HepG2 (cell line): ENCODE measurements at regions not wholly inside any gene's neighbourhood (a gene's known extent, or its start where the extent isn't known, plus 50 kb on each side); places are given as distances from the start of the nearest gene placed in this dataset.
A peak's percentile ranks its signal among the peaks of the same experiment; 100 is the strongest.

ENCODE experiments used
- AFF4 ChIP-seq: sonication (generic); formaldehyde crosslinking; IDR thresholded peaks from 2 replicates; pipeline ENCODE4 v1.4.0; 2020; ENCODE audit warnings: missing genetic modification reagents
- FLYWCH1 ChIP-seq: sonication (generic); formaldehyde crosslinking; IDR thresholded peaks from 2 replicates; pipeline ENCODE4 v1.8.1; 2023; ENCODE audit warnings: mild to moderate bottlenecking, missing genetic modification reagents
- FOXC1 ChIP-seq: sonication (generic); formaldehyde crosslinking; IDR thresholded peaks from 2 replicates; pipeline ENCODE4 v1.8.0; 2022; ENCODE audit warnings: mild to moderate bottlenecking, missing genetic modification reagents, borderline replicate concordance
- GFI1 ChIP-seq: sonication (generic); formaldehyde crosslinking; IDR thresholded peaks from 2 replicates; pipeline ENCODE4 v1.5.0; 2020; ENCODE audit warnings: missing genetic modification reagents, mild to moderate bottlenecking, borderline replicate concordance
- PRDM15 ChIP-seq: sonication (generic); formaldehyde crosslinking; IDR thresholded peaks from 2 replicates; pipeline ENCODE4 v1.4.0; 2020; ENCODE audit warnings: missing genetic modification reagents
- STAG1 ChIP-seq: sonication (generic); formaldehyde crosslinking; IDR thresholded peaks from 2 replicates; pipeline ENCODE4 v1.4.0; 2020; ENCODE audit warnings: missing genetic modification reagents
- YY1 ChIP-seq: IDR thresholded peaks from 2 replicates; pipeline ENCODE4 v1.6.1; 2011; ENCODE audit warnings: low read length, low read depth, moderate library complexity, mild to moderate bottlenecking; ENCODE audit not compliant: insufficient read depth, insufficient replicate concordance
- ZFP1 ChIP-seq: IDR thresholded peaks from 2 replicates; pipeline ENCODE4 v1.6.1; 2016
- ZFP36L1 ChIP-seq: sonication (generic); formaldehyde crosslinking; IDR thresholded peaks from 2 replicates; pipeline ENCODE4 v1.8.0; 2022; ENCODE audit warnings: mild to moderate bottlenecking, missing genetic modification reagents, moderate library complexity
- ZMYM4 ChIP-seq: sonication (generic); formaldehyde crosslinking; IDR thresholded peaks from 2 replicates; pipeline ENCODE4 v1.8.1; 2023; ENCODE audit warnings: mild to moderate bottlenecking, missing genetic modification reagents
- ZNF572 ChIP-seq: sonication (generic); formaldehyde crosslinking; IDR thresholded peaks from 2 replicates; pipeline ENCODE4 v1.5.1; 2020; ENCODE audit warnings: mild to moderate bottlenecking, missing genetic modification reagents
- ZNF652 ChIP-seq: IDR thresholded peaks from 2 replicates; pipeline ENCODE4 v1.6.1; 2016; ENCODE audit warnings: low read depth, borderline replicate concordance
- TF ChIP-seq, protein P1 (sequence below): IDR thresholded peaks from 2 replicates; pipeline ENCODE4 v1.4.0; 2020; ENCODE audit warnings: mild to moderate bottlenecking, missing genetic modification reagents
- TF ChIP-seq, protein P2 (sequence below): sonication (generic); formaldehyde crosslinking; IDR thresholded peaks from 2 replicates; pipeline ENCODE4 v1.4.0; 2020; ENCODE audit warnings: missing genetic modification reagents

DNA sequence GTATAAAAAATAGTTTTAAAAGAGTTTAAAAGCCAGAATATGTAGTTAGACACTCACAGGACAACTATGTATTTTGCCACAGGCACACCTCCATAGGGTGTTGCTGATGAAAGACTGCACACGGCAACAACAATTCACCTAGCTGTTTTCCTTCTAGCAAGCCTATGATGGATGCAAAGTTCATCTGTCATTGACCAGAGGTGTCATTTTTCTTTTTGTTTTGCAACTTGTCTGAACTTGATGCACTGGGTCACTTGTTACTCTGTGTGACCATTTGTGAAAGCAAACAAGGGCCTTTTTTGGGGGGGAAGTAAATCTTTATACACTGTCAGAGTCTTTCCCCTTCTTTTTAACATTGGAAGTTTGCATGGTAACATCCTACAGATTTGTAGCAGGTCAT lies 258.0 kb upstream of the SEMA3A start (continued):
- no peak for TF ChIP-seq AFF4
- TF ChIP-seq ZNF652, result no peak
- TF ChIP-seq, protein P1, sequence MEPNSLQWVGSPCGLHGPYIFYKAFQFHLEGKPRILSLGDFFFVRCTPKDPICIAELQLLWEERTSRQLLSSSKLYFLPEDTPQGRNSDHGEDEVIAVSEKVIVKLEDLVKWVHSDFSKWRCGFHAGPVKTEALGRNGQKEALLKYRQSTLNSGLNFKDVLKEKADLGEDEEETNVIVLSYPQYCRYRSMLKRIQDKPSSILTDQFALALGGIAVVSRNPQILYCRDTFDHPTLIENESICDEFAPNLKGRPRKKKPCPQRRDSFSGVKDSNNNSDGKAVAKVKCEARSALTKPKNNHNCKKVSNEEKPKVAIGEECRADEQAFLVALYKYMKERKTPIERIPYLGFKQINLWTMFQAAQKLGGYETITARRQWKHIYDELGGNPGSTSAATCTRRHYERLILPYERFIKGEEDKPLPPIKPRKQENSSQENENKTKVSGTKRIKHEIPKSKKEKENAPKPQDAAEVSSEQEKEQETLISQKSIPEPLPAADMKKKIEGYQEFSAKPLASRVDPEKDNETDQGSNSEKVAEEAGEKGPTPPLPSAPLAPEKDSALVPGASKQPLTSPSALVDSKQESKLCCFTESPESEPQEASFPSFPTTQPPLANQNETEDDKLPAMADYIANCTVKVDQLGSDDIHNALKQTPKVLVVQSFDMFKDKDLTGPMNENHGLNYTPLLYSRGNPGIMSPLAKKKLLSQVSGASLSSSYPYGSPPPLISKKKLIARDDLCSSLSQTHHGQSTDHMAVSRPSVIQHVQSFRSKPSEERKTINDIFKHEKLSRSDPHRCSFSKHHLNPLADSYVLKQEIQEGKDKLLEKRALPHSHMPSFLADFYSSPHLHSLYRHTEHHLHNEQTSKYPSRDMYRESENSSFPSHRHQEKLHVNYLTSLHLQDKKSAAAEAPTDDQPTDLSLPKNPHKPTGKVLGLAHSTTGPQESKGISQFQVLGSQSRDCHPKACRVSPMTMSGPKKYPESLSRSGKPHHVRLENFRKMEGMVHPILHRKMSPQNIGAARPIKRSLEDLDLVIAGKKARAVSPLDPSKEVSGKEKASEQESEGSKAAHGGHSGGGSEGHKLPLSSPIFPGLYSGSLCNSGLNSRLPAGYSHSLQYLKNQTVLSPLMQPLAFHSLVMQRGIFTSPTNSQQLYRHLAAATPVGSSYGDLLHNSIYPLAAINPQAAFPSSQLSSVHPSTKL (CRISPR knock-in tag), result peak; percentile 68
- no peak for TF ChIP-seq FOXC1 (CRISPR knock-in tag)
- TF ChIP-seq ZNF572 (CRISPR knock-in tag), result no peak
- no peak for TF ChIP-seq FLYWCH1 (CRISPR knock-in tag)
- TF ChIP-seq, protein P2, sequence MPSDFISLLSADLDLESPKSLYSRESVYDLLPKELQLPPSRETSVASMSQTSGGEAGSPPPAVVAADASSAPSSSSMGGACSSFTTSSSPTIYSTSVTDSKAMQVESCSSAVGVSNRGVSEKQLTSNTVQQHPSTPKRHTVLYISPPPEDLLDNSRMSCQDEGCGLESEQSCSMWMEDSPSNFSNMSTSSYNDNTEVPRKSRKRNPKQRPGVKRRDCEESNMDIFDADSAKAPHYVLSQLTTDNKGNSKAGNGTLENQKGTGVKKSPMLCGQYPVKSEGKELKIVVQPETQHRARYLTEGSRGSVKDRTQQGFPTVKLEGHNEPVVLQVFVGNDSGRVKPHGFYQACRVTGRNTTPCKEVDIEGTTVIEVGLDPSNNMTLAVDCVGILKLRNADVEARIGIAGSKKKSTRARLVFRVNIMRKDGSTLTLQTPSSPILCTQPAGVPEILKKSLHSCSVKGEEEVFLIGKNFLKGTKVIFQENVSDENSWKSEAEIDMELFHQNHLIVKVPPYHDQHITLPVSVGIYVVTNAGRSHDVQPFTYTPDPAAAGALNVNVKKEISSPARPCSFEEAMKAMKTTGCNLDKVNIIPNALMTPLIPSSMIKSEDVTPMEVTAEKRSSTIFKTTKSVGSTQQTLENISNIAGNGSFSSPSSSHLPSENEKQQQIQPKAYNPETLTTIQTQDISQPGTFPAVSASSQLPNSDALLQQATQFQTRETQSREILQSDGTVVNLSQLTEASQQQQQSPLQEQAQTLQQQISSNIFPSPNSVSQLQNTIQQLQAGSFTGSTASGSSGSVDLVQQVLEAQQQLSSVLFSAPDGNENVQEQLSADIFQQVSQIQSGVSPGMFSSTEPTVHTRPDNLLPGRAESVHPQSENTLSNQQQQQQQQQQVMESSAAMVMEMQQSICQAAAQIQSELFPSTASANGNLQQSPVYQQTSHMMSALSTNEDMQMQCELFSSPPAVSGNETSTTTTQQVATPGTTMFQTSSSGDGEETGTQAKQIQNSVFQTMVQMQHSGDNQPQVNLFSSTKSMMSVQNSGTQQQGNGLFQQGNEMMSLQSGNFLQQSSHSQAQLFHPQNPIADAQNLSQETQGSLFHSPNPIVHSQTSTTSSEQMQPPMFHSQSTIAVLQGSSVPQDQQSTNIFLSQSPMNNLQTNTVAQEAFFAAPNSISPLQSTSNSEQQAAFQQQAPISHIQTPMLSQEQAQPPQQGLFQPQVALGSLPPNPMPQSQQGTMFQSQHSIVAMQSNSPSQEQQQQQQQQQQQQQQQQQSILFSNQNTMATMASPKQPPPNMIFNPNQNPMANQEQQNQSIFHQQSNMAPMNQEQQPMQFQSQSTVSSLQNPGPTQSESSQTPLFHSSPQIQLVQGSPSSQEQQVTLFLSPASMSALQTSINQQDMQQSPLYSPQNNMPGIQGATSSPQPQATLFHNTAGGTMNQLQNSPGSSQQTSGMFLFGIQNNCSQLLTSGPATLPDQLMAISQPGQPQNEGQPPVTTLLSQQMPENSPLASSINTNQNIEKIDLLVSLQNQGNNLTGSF (CRISPR knock-in tag), result no peak
- TF ChIP-seq GFI1 (CRISPR knock-in tag), result no peak
- no peak for TF ChIP-seq STAG1 (CRISPR knock-in tag)
- no peak for TF ChIP-seq ZFP1 (CRISPR knock-in tag)
- peak; percentile 46; the same call in 1 of the 2 replicates for TF ChIP-seq ZMYM4 (CRISPR knock-in tag)
- TF ChIP-seq YY1, result no peak
- TF ChIP-seq PRDM15 (CRISPR knock-in tag), result no peak
- TF ChIP-seq ZFP36L1 (CRISPR knock-in tag), result no peak
